Loucy (cell line): ENCODE measurements at regions not wholly inside any gene's neighbourhood (a gene's known extent, or its start where the extent isn't known, plus 50 kb on each side); places are given as distances from the start of the nearest gene placed in this dataset.

ENCODE experiments used
- EZH2phosphoT487 ChIP-seq: fragments of 200-600 bp; IDR thresholded peaks from 2 replicates; pipeline ENCODE4 v1.6.1; 2018; ENCODE audit warnings: antibody characterized with exemption, mild to moderate bottlenecking, moderate library complexity, borderline replicate concordance
- TF ChIP-seq, protein P1 (sequence below): fragments of 200-600 bp; sonication (generic); conservative IDR thresholded peaks from 2 replicates; pipeline ENCODE4 v1.5.1; 2014; ENCODE audit warnings: mild to moderate bottlenecking, antibody characterized with exemption, low read length

DNA sequence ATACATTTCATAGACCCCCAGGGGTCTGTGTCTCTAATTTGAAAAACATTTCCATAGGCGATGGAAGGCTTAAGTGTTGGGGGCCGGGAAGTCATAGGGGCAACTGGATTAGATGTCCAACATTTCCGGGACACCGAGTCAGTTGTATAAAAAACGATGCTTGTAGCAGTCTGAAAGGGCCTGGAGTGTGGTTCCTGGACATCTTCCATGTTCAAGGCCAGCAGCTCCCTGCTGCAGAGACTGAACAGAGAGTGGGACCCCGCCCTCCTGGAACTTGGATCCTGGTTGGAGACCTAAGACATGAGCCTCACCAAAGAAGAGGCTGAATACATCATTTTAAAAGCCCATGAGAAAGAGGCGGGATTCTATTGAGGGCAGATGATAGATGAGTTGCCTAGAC lies 82.0 kb upstream of the ZNF423 start:
- TF ChIP-seq, protein P1, sequence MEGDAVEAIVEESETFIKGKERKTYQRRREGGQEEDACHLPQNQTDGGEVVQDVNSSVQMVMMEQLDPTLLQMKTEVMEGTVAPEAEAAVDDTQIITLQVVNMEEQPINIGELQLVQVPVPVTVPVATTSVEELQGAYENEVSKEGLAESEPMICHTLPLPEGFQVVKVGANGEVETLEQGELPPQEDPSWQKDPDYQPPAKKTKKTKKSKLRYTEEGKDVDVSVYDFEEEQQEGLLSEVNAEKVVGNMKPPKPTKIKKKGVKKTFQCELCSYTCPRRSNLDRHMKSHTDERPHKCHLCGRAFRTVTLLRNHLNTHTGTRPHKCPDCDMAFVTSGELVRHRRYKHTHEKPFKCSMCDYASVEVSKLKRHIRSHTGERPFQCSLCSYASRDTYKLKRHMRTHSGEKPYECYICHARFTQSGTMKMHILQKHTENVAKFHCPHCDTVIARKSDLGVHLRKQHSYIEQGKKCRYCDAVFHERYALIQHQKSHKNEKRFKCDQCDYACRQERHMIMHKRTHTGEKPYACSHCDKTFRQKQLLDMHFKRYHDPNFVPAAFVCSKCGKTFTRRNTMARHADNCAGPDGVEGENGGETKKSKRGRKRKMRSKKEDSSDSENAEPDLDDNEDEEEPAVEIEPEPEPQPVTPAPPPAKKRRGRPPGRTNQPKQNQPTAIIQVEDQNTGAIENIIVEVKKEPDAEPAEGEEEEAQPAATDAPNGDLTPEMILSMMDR: no peak
- TF ChIP-seq EZH2phosphoT487: no peak
